ENCODE measurements at regions not wholly inside any gene's neighbourhood (a gene's known extent, or its start where the extent isn't known, plus 50 kb on each side); places are given as distances from the start of the nearest gene placed in this dataset.

- DNase-seq (no peak), FAIRE-seq (no peak), ATAC-seq (peak in 1 of 4 donors; percentile 28)
- intact Hi-C loops (cut with DNase I), result no loop called here
- Histone ChIP-seq H3K27ac (no peak overlapping the region), H3K4me1 (no peaks in the 10 kb centered on the region), H3K4me3 (no peak overlapping the region), H3K27me3 (no peaks in the 10 kb centered on the region), H3K36me3 (no peaks in the 10 kb centered on the region), H3K9me3 (no peaks in the 10 kb centered on the region)
- TF ChIP-seq, protein P1, sequence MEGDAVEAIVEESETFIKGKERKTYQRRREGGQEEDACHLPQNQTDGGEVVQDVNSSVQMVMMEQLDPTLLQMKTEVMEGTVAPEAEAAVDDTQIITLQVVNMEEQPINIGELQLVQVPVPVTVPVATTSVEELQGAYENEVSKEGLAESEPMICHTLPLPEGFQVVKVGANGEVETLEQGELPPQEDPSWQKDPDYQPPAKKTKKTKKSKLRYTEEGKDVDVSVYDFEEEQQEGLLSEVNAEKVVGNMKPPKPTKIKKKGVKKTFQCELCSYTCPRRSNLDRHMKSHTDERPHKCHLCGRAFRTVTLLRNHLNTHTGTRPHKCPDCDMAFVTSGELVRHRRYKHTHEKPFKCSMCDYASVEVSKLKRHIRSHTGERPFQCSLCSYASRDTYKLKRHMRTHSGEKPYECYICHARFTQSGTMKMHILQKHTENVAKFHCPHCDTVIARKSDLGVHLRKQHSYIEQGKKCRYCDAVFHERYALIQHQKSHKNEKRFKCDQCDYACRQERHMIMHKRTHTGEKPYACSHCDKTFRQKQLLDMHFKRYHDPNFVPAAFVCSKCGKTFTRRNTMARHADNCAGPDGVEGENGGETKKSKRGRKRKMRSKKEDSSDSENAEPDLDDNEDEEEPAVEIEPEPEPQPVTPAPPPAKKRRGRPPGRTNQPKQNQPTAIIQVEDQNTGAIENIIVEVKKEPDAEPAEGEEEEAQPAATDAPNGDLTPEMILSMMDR (IDR thresholded peaks at IDR 0.05), result no peak
- WGBS, 2 donors, result 97 to 98% methylated on average over 2 of the region's 2 CpGs
These were observed 127.0 kb upstream of the VLDLR start for GRCh38 chr9:2494562-2494961.

DNA sequence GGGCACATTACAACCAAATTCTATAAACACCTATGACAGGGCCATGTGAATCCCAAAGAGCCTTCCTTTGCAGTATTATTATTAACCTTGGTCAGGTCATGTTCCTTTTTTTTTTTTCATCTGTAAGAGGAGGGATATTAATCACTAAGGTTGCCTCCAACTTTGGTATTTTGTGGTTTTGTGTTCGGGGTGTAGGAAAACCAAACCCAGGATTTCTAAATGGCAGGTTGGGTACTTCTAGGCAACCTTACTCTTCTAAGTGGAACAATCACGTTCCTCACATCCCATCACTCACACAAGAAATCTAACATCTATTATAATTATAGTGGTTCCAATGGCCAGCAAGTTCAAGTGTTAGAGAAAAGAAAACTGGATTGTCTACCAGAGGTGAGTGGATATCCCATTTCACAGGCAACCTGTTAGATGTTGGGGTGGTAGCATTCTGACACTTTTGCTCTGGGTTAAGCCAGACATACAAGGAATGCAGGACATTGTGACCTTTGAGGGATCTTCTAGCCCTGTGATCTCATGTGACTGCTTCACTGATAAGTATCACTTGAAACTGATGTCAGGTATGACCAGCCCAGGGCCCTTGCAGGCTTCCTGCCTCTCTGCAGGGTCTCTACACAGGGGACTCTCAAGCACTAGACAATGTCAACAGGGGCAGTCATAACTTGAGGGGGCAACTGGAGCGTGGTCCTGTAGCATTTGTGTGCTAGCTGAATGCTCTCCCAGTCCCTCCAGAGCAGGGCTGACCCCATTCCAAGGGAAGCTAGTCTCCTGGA is 126.2 kb upstream of the VLDLR start:
- H3K4me3 ChIP-seq, result no peak overlapping the region
- 85 to 88% methylated on average over 3 of the region's 3 CpGs for WGBS, 2 donors
- H3K27me3 ChIP-seq, result no peaks in the 10 kb centered on the region
- TF ChIP-seq, protein P1 (IDR thresholded peaks at IDR 0.05), result no peak
- ATAC-seq (no peak), DNase-seq (no peak), FAIRE-seq (no peak)
- H3K36me3 ChIP-seq, result no peaks in the 10 kb centered on the region
- H3K9me3 ChIP-seq, result no peaks in the 10 kb centered on the region
- H3K27ac ChIP-seq, result no peak overlapping the region
- intact Hi-C loops (cut with DNase I), result no loop called here
- H3K4me1 ChIP-seq, result no peaks in the 10 kb centered on the region

GRCh38 chr9:2496169-2496568 is 125.4 kb upstream of the VLDLR start:
- Histone ChIP-seq H3K27ac (no peak overlapping the region), H3K9me3 (no peaks in the 10 kb centered on the region), H3K36me3 (no peaks in the 10 kb centered on the region), H3K4me3 (no peak overlapping the region), H3K27me3 (no peaks in the 10 kb centered on the region), H3K4me1 (no peaks in the 10 kb centered on the region)
- WGBS, 2 donors, result 84 to 87% methylated on average over 5 of the region's 5 CpGs
- intact Hi-C loops (cut with DNase I), result no loop called here
- no peak for ATAC-seq
- TF ChIP-seq, protein P1 (IDR thresholded peaks at IDR 0.05), result no peak
- no peak for FAIRE-seq
- DNase-seq, result no peak

DNA sequence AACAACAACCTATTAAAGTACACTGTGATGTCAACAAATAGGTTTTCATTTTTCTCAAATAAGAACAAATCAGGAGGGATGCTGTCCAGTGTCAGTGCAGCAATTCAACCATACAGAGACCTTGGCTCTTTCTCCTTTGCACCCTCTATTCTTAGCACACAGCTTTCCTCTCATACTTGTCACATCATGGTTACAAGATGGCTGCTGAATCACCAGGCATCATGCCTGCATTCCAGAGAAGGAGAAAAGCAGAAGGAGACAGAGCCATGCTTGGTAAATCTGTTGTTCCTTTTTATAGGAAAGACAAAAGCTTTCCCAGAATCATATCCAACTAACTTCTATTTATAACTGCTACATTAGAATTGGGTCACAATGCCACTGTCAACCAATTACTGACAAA is 124.7 kb upstream of the VLDLR start:
- Histone ChIP-seq H3K9me3 (no peaks in the 10 kb centered on the region), H3K4me1 (no peaks in the 10 kb centered on the region), H3K27ac (no peak overlapping the region), H3K4me3 (no peak overlapping the region), H3K36me3 (no peaks in the 10 kb centered on the region), H3K27me3 (no peaks in the 10 kb centered on the region)
- ATAC-seq, result no peak
- DNase-seq, result no peak
- TF ChIP-seq, protein P1 (IDR thresholded peaks at IDR 0.05), result no peak
- intact Hi-C loops (cut with DNase I), result no loop called here
- FAIRE-seq, result no peak

GRCh38 chr9:2497666-2498400 is 123.8 kb upstream of the VLDLR start:
- Histone ChIP-seq H3K36me3 (no peaks in the 10 kb centered on the region), H3K27me3 (no peaks in the 10 kb centered on the region), H3K27ac (no peak overlapping the region), H3K4me1 (no peaks in the 10 kb centered on the region), H3K4me3 (no peak overlapping the region), H3K9me3 (no peaks in the 10 kb centered on the region)
- 69 to 89% methylated on average over 5 of the region's 5 CpGs for WGBS, 2 donors
- TF ChIP-seq, protein P1 (IDR thresholded peaks at IDR 0.05), result no peak
- ATAC-seq (no peak), DNase-seq (no peak), FAIRE-seq (no peak)
- intact Hi-C loops (cut with DNase I), result no loop called here

Data from pancreas (tissue), 10 donors.